ENCODE measurements at regions not wholly inside any gene's neighbourhood (a gene's known extent, or its start where the extent isn't known, plus 50 kb on each side); places are given as distances from the start of the nearest gene placed in this dataset.

DNA sequence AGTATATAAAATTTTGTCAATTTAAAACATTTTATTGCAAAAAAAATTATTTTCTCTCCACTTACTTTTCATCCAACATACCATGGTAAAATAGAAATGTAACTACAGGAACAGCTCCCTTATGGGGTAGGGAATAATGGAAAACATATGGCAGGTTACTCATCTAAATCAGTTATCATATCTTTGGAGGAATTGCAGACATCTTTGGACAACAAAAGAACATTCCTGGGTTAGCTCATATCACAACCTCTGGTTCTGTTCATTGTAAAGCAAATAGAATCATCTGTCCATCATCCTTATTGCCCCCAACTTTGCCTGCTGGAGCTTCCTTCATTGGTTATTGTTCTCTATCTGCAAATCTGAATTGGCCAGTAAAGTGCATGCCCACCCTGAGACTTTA is 387.5 kb upstream of the GRID2 start:
- DNase-seq (ENCODE audit: low read depth in 2 of 2): no peak
- no peak for TF ChIP-seq CTCF (IDR thresholded peaks at IDR 0.05; ENCODE audit: low read depth, low read length)
- H3K4me3 ChIP-seq (replicated peaks in 1 of 2; ENCODE audit: low read depth in 2 of 2, low read length in 2 of 2): no peak overlapping the region

DNA sequence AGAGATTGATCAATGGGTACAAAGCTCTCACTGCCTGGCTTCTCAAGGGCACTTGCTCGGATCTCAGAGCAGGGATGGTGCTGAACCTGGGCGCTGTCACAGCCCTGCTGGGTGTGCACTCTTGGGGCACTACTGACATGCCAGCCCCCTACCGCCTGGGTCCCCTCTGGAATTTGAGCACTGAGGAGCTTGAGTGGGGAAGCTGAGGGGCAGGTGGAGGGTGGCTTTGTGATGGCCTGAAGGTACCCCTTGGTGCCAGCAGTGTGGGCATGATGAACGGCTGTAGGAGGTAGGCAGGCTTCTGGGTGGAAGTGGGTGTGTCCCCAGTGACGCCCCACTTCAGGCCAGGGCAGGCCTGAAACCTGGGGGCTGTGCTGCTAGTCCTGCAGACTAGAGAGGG is 379.1 kb upstream of the GRID2 start:
- no peak overlapping the region for H3K4me3 ChIP-seq (replicated peaks in 1 of 2; ENCODE audit: low read depth in 2 of 2, low read length in 2 of 2)
- DNase-seq (ENCODE audit: low read depth in 2 of 2): no peak
- TF ChIP-seq CTCF (IDR thresholded peaks at IDR 0.05; ENCODE audit: low read depth, low read length): no peak

- no peak overlapping the region for H3K4me3 ChIP-seq (replicated peaks in 1 of 2; ENCODE audit: low read depth in 2 of 2, low read length in 2 of 2)
- no peak for TF ChIP-seq CTCF (IDR thresholded peaks at IDR 0.05; ENCODE audit: low read depth, low read length)
- DNase-seq (ENCODE audit: low read depth in 2 of 2): no peak
These were observed 368.5 kb upstream of the GRID2 start for GRCh38 chr4:91935217-91935616.

- no peak for TF ChIP-seq CTCF (IDR thresholded peaks at IDR 0.05; ENCODE audit: low read depth, low read length)
- H3K4me3 ChIP-seq (replicated peaks in 1 of 2; ENCODE audit: low read depth in 2 of 2, low read length in 2 of 2): no peak overlapping the region
- peak in 1 of 2 donors; percentile 82 for DNase-seq (ENCODE audit: low read depth in 2 of 2)
These were observed 367.5 kb upstream of the GRID2 start for GRCh38 chr4:91936311-91936710.

DNA sequence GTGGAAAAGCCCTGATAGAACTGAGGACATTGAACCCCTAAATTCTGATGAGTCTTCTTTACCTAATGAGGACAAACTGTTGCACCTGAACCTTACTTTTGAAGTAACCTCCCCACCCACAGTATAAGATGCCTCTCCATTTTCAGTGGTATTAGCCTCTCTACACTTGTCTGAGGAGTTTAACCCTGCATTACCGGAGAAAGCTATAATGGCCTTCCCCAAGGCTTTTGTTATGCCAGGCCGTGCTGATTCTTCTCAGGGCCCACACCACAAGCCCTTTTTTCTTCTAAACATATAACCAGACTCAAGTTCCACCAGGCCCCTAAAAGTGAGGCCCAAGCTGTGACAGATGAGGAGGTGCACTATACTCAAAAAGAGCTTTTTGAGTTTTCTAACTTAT is 345.8 kb upstream of the GRID2 start:
- no peak for TF ChIP-seq CTCF (IDR thresholded peaks at IDR 0.05; ENCODE audit: low read depth, low read length)
- H3K4me3 ChIP-seq (replicated peaks in 1 of 2; ENCODE audit: low read depth in 2 of 2, low read length in 2 of 2): no peak overlapping the region
- DNase-seq (ENCODE audit: low read depth in 2 of 2): no peak

GRCh38 chr4:91958596-91958995 is 345.2 kb upstream of the GRID2 start:
- H3K4me3 ChIP-seq (replicated peaks in 1 of 2; ENCODE audit: low read depth in 2 of 2, low read length in 2 of 2): no peak overlapping the region
- TF ChIP-seq CTCF (IDR thresholded peaks at IDR 0.05; ENCODE audit: low read depth, low read length): no peak
- peak in 1 of 2 donors; percentile 39 for DNase-seq (ENCODE audit: low read depth in 2 of 2)

DNA sequence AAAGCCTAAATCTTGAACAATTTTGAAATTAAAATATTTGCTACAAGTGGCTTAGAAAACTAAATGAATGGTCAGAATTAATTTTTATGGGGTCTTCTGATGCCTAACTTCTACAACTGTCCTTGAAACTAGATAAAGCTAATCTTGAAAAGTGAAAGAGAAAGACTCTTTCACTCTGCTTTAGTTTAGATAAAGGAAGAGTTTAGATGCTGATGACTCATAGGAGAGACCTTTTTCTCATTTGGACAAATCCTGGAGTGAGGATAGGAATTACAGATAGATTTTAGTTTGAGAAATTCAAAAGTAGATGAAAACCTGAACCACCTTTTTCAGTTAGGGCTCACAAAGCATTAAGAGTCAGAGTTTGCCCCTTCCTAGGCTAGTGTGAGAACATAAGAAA is 342.3 kb upstream of the GRID2 start:
- peak in 1 of 2 donors; percentile 7 for DNase-seq (ENCODE audit: low read depth in 2 of 2)
- TF ChIP-seq CTCF (IDR thresholded peaks at IDR 0.05; ENCODE audit: low read depth, low read length): no peak
- no peak overlapping the region for H3K4me3 ChIP-seq (replicated peaks in 1 of 2; ENCODE audit: low read depth in 2 of 2, low read length in 2 of 2)
